OCI-LY7 (cell line): ENCODE measurements at regions not wholly inside any gene's neighbourhood (a gene's known extent, or its start where the extent isn't known, plus 50 kb on each side); places are given as distances from the start of the nearest gene placed in this dataset.

Experiments
- EZH2phosphoT487 ChIP-seq: fragments of 200-600 bp; sonication (generic); IDR thresholded peaks from 2 replicates; pipeline ENCODE4 v1.6.1; 2018; ENCODE audit warnings: low read depth, borderline replicate concordance, mild to moderate bottlenecking, mixed run types, antibody characterized with exemption, low read length, moderate library complexity, mixed read lengths
- TF ChIP-seq, protein P1 (sequence below): fragments of 200-600 bp; sonication (generic); conservative IDR thresholded peaks from 2 replicates; pipeline ENCODE4 v1.5.1; 2014; ENCODE audit warnings: mild to moderate bottlenecking, antibody characterized with exemption, low read length, moderate library complexity, mixed read lengths

DNA sequence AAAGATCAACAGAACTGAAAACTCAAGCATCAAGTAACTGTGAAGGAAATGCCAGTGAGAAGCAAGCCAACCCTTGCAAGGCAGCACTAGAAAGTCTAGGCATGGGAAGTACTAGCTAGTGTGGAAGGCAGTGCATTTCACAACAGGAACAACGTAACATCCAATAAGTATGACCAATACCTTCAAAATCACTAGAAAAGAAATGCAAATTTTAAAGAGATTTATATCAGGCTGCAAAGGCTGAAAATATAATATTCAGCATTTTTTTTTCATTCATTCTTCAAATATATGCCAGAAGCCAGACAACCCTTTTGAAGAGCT is 121.9 kb downstream of the DLEU7 start:
- TF ChIP-seq, protein P1, sequence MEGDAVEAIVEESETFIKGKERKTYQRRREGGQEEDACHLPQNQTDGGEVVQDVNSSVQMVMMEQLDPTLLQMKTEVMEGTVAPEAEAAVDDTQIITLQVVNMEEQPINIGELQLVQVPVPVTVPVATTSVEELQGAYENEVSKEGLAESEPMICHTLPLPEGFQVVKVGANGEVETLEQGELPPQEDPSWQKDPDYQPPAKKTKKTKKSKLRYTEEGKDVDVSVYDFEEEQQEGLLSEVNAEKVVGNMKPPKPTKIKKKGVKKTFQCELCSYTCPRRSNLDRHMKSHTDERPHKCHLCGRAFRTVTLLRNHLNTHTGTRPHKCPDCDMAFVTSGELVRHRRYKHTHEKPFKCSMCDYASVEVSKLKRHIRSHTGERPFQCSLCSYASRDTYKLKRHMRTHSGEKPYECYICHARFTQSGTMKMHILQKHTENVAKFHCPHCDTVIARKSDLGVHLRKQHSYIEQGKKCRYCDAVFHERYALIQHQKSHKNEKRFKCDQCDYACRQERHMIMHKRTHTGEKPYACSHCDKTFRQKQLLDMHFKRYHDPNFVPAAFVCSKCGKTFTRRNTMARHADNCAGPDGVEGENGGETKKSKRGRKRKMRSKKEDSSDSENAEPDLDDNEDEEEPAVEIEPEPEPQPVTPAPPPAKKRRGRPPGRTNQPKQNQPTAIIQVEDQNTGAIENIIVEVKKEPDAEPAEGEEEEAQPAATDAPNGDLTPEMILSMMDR, result no peak
- no peak for TF ChIP-seq EZH2phosphoT487
